Right lobe of liver (tissue), 4 donors: ENCODE measurements at regions not wholly inside any gene's neighbourhood (a gene's known extent, or its start where the extent isn't known, plus 50 kb on each side); places are given as distances from the start of the nearest gene placed in this dataset.

Source experiments
- CTCF ChIP-seq, 4 donors: fragments of 200-600 bp in 3 of 4; fragments of 450-650 bp in 1 of 4; IDR thresholded peaks; one replicate each; pipeline versions ENCODE4 v1.5.1 to v1.8.0; 2016 to 2022; ENCODE audit warnings: antibody characterized with exemption in 4 of 4, mild to moderate bottlenecking in 2 of 4
- POLR2A ChIP-seq: fragments of 450-650 bp; IDR thresholded peaks from one replicate; pipeline ENCODE4 v1.6.1; 2017; ENCODE audit warnings: antibody characterized with exemption, mild to moderate bottlenecking
- donor health status: DM: no; HTN: no; CAD: no.
- donor health status: DM: no; HTN: no; CAD: no.
- donor health status: DM: no; HTN: yes; CAD: no.

- TF ChIP-seq CTCF (IDR thresholded peaks at IDR 0.05) (no peak), POLR2A (no peak)
These were observed 258.1 kb upstream of the NOCT start for GRCh38 chr4:138757432-138757831.
